A549 (cell line): ENCODE measurements at regions not wholly inside any gene's neighbourhood (a gene's known extent, or its start where the extent isn't known, plus 50 kb on each side); places are given as distances from the start of the nearest gene placed in this dataset.
"Not testable (repeated sequence)": the region's sequence is repeated elsewhere in the genome, so short reads cannot be mapped to it uniquely, and the experiment has no call there.

Experiments
- CEBPB ChIP-seq, 2 experiments: fragments of >200 bp in 1 of 2; sonication (Bioruptor Twin) in 1 of 2; formaldehyde crosslinking in 1 of 2; IDR thresholded peaks; 2 replicates each; pipeline ENCODE4 v1.6.1; 2012 to 2016
- PHF8 ChIP-seq: fragments of 200-600 bp; sonication (generic); IDR thresholded peaks from 2 replicates; pipeline ENCODE4 v1.6.1; 2016; ENCODE audit warnings: low read depth, mild to moderate bottlenecking, antibody characterized with exemption, moderate library complexity, borderline replicate concordance
- POLR2A ChIP-seq: IDR thresholded peaks from 2 replicates; pipeline ENCODE4 v1.6.1; 2012; ENCODE audit warnings: mild to moderate bottlenecking, low read length
- POLR2AphosphoS2 ChIP-seq: conservative IDR thresholded peaks from 2 replicates; pipeline ENCODE4 v1.6.1; 2012; ENCODE audit warnings: low read length, improper control_type of control experiment, inconsistent platforms
- RAD21 ChIP-seq, 2 experiments: fragments of >200 bp in 1 of 2; sonication (Bioruptor Twin) in 1 of 2; formaldehyde crosslinking in 1 of 2; IDR thresholded peaks in 1 of 2; conservative IDR thresholded peaks in 1 of 2; 2 replicates in 1 of 2; 3 replicates in 1 of 2; pipeline ENCODE4 v1.6.1; 2012 to 2018; ENCODE audit warnings: inconsistent platforms in 1 of 2
- RNF2 ChIP-seq: fragments of 200-600 bp; sonication (generic); IDR thresholded peaks from 2 replicates; pipeline ENCODE4 v1.6.1; 2016; ENCODE audit warnings: low read depth, mild to moderate bottlenecking, antibody characterized with exemption, moderate library complexity, borderline replicate concordance
- SREBF2 ChIP-seq: fragments of 450-650 bp; IDR thresholded peaks from 2 replicates; pipeline ENCODE4 v1.6.1; 2014; ENCODE audit warnings: mild to moderate bottlenecking, moderate library complexity
- ZNF302 ChIP-seq: fragments of 250-450 bp; sonication (Bioruptor Pico); IDR thresholded peaks from 2 replicates; pipeline ENCODE4 v1.9.0; 2021; ENCODE audit warnings: inconsistent platforms, mild to moderate bottlenecking, moderate library complexity
- TF ChIP-seq, protein P1 (sequence below): fragments of >200 bp; sonication (Bioruptor Twin); formaldehyde crosslinking; IDR thresholded peaks from 2 replicates; pipeline ENCODE4 v1.6.1; 2016
- TF ChIP-seq, protein P2 (sequence below): fragments of >200 bp; sonication (Bioruptor Twin); formaldehyde crosslinking; IDR thresholded peaks from 3 replicates; pipeline ENCODE4 v1.5.1; 2016
- TF ChIP-seq, protein P3 (sequence below): fragments of >200 bp; sonication (Bioruptor Twin); formaldehyde crosslinking; IDR thresholded peaks from 3 replicates; pipeline ENCODE4 v1.6.1; 2016
- TF ChIP-seq, protein P4 (sequence below): fragments of 200-600 bp; sonication (generic); IDR thresholded peaks from 2 replicates; pipeline ENCODE4 v1.6.1; 2016; ENCODE audit warnings: antibody characterized with exemption, mild to moderate bottlenecking, moderate library complexity

DNA sequence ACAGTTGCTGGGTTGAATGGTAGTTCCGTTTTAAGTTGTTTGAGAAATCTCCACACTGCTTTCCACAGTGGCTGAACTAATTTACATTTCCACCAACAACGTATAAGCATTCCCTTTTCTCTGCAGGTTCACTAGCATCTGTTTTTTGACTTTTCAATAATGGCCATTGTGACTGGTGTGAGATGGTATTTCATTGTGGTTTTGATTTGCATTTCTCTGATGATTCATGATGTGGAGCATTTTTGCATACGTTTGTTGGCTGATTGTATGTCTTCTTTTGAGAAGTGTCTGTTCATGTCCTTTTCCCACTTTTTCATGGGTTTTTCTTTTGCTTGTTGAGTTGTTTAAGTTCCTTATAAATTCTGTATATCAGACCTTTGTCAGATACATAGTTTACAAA, 150.2 kb upstream of the MAP3K1 start:
- TF ChIP-seq, protein P1, sequence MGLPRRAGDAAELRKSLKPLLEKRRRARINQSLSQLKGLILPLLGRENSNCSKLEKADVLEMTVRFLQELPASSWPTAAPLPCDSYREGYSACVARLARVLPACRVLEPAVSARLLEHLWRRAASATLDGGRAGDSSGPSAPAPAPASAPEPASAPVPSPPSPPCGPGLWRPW: not testable (repeated sequence)
- TF ChIP-seq, protein P2, sequence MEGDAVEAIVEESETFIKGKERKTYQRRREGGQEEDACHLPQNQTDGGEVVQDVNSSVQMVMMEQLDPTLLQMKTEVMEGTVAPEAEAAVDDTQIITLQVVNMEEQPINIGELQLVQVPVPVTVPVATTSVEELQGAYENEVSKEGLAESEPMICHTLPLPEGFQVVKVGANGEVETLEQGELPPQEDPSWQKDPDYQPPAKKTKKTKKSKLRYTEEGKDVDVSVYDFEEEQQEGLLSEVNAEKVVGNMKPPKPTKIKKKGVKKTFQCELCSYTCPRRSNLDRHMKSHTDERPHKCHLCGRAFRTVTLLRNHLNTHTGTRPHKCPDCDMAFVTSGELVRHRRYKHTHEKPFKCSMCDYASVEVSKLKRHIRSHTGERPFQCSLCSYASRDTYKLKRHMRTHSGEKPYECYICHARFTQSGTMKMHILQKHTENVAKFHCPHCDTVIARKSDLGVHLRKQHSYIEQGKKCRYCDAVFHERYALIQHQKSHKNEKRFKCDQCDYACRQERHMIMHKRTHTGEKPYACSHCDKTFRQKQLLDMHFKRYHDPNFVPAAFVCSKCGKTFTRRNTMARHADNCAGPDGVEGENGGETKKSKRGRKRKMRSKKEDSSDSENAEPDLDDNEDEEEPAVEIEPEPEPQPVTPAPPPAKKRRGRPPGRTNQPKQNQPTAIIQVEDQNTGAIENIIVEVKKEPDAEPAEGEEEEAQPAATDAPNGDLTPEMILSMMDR: not testable (repeated sequence)
- not testable (repeated sequence) for TF ChIP-seq POLR2A; SREBF2; RAD21 (conservative IDR thresholded peaks at IDR 0.05 in 1 of 2, IDR thresholded peaks at IDR 0.05 in 1 of 2); ZNF302 (CRISPR knock-in tag); POLR2AphosphoS2; RNF2; PHF8; CEBPB (IDR thresholded peaks at IDR 0.05)
- TF ChIP-seq, protein P3, sequence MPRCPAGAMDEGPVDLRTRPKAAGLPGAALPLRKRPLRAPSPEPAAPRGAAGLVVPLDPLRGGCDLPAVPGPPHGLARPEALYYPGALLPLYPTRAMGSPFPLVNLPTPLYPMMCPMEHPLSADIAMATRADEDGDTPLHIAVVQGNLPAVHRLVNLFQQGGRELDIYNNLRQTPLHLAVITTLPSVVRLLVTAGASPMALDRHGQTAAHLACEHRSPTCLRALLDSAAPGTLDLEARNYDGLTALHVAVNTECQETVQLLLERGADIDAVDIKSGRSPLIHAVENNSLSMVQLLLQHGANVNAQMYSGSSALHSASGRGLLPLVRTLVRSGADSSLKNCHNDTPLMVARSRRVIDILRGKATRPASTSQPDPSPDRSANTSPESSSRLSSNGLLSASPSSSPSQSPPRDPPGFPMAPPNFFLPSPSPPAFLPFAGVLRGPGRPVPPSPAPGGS: not testable (repeated sequence)
- TF ChIP-seq, protein P4, sequence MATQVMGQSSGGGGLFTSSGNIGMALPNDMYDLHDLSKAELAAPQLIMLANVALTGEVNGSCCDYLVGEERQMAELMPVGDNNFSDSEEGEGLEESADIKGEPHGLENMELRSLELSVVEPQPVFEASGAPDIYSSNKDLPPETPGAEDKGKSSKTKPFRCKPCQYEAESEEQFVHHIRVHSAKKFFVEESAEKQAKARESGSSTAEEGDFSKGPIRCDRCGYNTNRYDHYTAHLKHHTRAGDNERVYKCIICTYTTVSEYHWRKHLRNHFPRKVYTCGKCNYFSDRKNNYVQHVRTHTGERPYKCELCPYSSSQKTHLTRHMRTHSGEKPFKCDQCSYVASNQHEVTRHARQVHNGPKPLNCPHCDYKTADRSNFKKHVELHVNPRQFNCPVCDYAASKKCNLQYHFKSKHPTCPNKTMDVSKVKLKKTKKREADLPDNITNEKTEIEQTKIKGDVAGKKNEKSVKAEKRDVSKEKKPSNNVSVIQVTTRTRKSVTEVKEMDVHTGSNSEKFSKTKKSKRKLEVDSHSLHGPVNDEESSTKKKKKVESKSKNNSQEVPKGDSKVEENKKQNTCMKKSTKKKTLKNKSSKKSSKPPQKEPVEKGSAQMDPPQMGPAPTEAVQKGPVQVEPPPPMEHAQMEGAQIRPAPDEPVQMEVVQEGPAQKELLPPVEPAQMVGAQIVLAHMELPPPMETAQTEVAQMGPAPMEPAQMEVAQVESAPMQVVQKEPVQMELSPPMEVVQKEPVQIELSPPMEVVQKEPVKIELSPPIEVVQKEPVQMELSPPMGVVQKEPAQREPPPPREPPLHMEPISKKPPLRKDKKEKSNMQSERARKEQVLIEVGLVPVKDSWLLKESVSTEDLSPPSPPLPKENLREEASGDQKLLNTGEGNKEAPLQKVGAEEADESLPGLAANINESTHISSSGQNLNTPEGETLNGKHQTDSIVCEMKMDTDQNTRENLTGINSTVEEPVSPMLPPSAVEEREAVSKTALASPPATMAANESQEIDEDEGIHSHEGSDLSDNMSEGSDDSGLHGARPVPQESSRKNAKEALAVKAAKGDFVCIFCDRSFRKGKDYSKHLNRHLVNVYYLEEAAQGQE: not testable (repeated sequence)
